ENCODE measurements at regions not wholly inside any gene's neighbourhood (a gene's known extent, or its start where the extent isn't known, plus 50 kb on each side); places are given as distances from the start of the nearest gene placed in this dataset.

- H3K4me1 Mint-ChIP-seq = no peaks in the 10 kb centered on the region
- no peak for ATAC-seq
- no peak overlapping the region for H3K27ac Mint-ChIP-seq
- H3K9me3 ChIP-seq (ENCODE audit: control insufficient read depth, low read length, poor library complexity, severe bottlenecking) = peaks cover 5% of the 10 kb centered on the region
- no peak overlapping the region for H3K4me3 Mint-ChIP-seq
- DNase-seq = no peak
- peaks cover 28% of the 10 kb centered on the region for H3K27me3 Mint-ChIP-seq
- peaks cover 4% of the 10 kb centered on the region for H3K36me3 Mint-ChIP-seq (ENCODE audit: low read depth)
Observed at GRCh38 chr10:10883737-10884136, 133.9 kb upstream of the CELF2 start.

- no peak for DNase-seq
- H3K9me3 ChIP-seq (ENCODE audit: control insufficient read depth, low read length, poor library complexity, severe bottlenecking) = peaks cover 5% of the 10 kb centered on the region
- no peak overlapping the region for H3K4me3 Mint-ChIP-seq
- peaks cover 38% of the 10 kb centered on the region for H3K27me3 Mint-ChIP-seq
- no peaks in the 10 kb centered on the region for H3K4me1 Mint-ChIP-seq
- ATAC-seq = no peak
- H3K27ac Mint-ChIP-seq = no peak overlapping the region
- H3K36me3 Mint-ChIP-seq (ENCODE audit: low read depth) = peaks cover 4% of the 10 kb centered on the region
Observed at GRCh38 chr10:10886861-10887531, 130.7 kb upstream of the CELF2 start.

- no peak overlapping the region for H3K4me3 Mint-ChIP-seq
- ATAC-seq = no peak
- DNase-seq = no peak
- H3K9me3 ChIP-seq (ENCODE audit: control insufficient read depth, low read length, poor library complexity, severe bottlenecking) = no peaks in the 10 kb centered on the region
- no peaks in the 10 kb centered on the region for H3K4me1 Mint-ChIP-seq
- peaks cover 43% of the 10 kb centered on the region for H3K27me3 Mint-ChIP-seq
- H3K27ac Mint-ChIP-seq = no peak overlapping the region
- H3K36me3 Mint-ChIP-seq (ENCODE audit: low read depth) = no peaks in the 10 kb centered on the region
Observed at GRCh38 chr10:10891124-10892082, 126.3 kb upstream of the CELF2 start.

- DNase-seq (no peak), ATAC-seq (no peak)
- no peaks in the 10 kb centered on the region for H3K36me3 Mint-ChIP-seq (ENCODE audit: low read depth)
- no peaks in the 10 kb centered on the region for H3K9me3 ChIP-seq (ENCODE audit: control insufficient read depth, low read length, poor library complexity, severe bottlenecking)
- H3K27me3 Mint-ChIP-seq = peaks cover 39% of the 10 kb centered on the region
- H3K4me1 Mint-ChIP-seq = no peaks in the 10 kb centered on the region
- H3K27ac Mint-ChIP-seq = no peak overlapping the region
- H3K4me3 Mint-ChIP-seq = no peak overlapping the region
Observed at GRCh38 chr10:10892290-10892875, 125.3 kb upstream of the CELF2 start.

GRCh38 chr10:10897400-10897799, 120.3 kb upstream of the CELF2 start:
- DNase-seq (no peak), ATAC-seq (no peak)
- H3K4me1 Mint-ChIP-seq = no peaks in the 10 kb centered on the region
- no peaks in the 10 kb centered on the region for H3K9me3 ChIP-seq (ENCODE audit: control insufficient read depth, low read length, poor library complexity, severe bottlenecking)
- H3K4me3 Mint-ChIP-seq = no peak overlapping the region
- H3K27ac Mint-ChIP-seq = no peak overlapping the region
- no peaks in the 10 kb centered on the region for H3K36me3 Mint-ChIP-seq (ENCODE audit: low read depth)
- peaks cover 8% of the 10 kb centered on the region for H3K27me3 Mint-ChIP-seq

- no peak overlapping the region for H3K4me3 Mint-ChIP-seq
- H3K27ac Mint-ChIP-seq = no peak overlapping the region
- no peaks in the 10 kb centered on the region for H3K9me3 ChIP-seq (ENCODE audit: control insufficient read depth, low read length, poor library complexity, severe bottlenecking)
- H3K4me1 Mint-ChIP-seq = no peaks in the 10 kb centered on the region
- no peaks in the 10 kb centered on the region for H3K36me3 Mint-ChIP-seq (ENCODE audit: low read depth)
- DNase-seq (no peak), ATAC-seq (no peak)
- peaks cover 15% of the 10 kb centered on the region for H3K27me3 Mint-ChIP-seq
Observed at GRCh38 chr10:10901906-10902305, 115.8 kb upstream of the CELF2 start.

- no peaks in the 10 kb centered on the region for H3K4me1 Mint-ChIP-seq
- DNase-seq (no peak), ATAC-seq (no peak)
- no peaks in the 10 kb centered on the region for H3K36me3 Mint-ChIP-seq (ENCODE audit: low read depth)
- H3K27me3 Mint-ChIP-seq = peaks cover 15% of the 10 kb centered on the region
- no peak overlapping the region for H3K4me3 Mint-ChIP-seq
- no peaks in the 10 kb centered on the region for H3K9me3 ChIP-seq (ENCODE audit: control insufficient read depth, low read length, poor library complexity, severe bottlenecking)
- H3K27ac Mint-ChIP-seq = no peak overlapping the region
Observed at GRCh38 chr10:10902951-10903350, 114.7 kb upstream of the CELF2 start.

- Mint-ChIP-seq H3K4me1 (no peaks in the 10 kb centered on the region), H3K27ac (no peak overlapping the region), H3K4me3 (no peak overlapping the region), H3K36me3 (ENCODE audit: low read depth) (no peaks in the 10 kb centered on the region), H3K27me3 (peaks cover 15% of the 10 kb centered on the region)
- DNase-seq (no peak), ATAC-seq (no peak)
- H3K9me3 ChIP-seq (ENCODE audit: control insufficient read depth, low read length, poor library complexity, severe bottlenecking) = no peaks in the 10 kb centered on the region
Observed at GRCh38 chr10:10903620-10904019, 114.1 kb upstream of the CELF2 start.

- Mint-ChIP-seq H3K27ac (no peak overlapping the region), H3K36me3 (ENCODE audit: low read depth) (peaks cover 3% of the 10 kb centered on the region), H3K4me3 (no peak overlapping the region), H3K4me1 (peaks cover 4% of the 10 kb centered on the region), H3K27me3 (peaks cover 34% of the 10 kb centered on the region)
- no peaks in the 10 kb centered on the region for H3K9me3 ChIP-seq (ENCODE audit: control insufficient read depth, low read length, poor library complexity, severe bottlenecking)
- ATAC-seq (no peak), DNase-seq (no peak)
Observed at GRCh38 chr10:10910634-10911033, 107.0 kb upstream of the CELF2 start.

GRCh38 chr10:10911035-10911434, 106.6 kb upstream of the CELF2 start:
- ATAC-seq (no peak), DNase-seq (no peak)
- no peak overlapping the region for H3K27ac Mint-ChIP-seq
- no peaks in the 10 kb centered on the region for H3K9me3 ChIP-seq (ENCODE audit: control insufficient read depth, low read length, poor library complexity, severe bottlenecking)
- H3K36me3 Mint-ChIP-seq (ENCODE audit: low read depth) = peaks cover 3% of the 10 kb centered on the region
- H3K4me1 Mint-ChIP-seq = peaks cover 4% of the 10 kb centered on the region
- H3K4me3 Mint-ChIP-seq = no peak overlapping the region
- peaks cover 34% of the 10 kb centered on the region for H3K27me3 Mint-ChIP-seq

- no peak for DNase-seq
- peaks cover 34% of the 10 kb centered on the region for H3K27me3 Mint-ChIP-seq
- ATAC-seq = no peak
- no peak overlapping the region for H3K27ac Mint-ChIP-seq
- no peaks in the 10 kb centered on the region for H3K9me3 ChIP-seq (ENCODE audit: control insufficient read depth, low read length, poor library complexity, severe bottlenecking)
- peaks cover 3% of the 10 kb centered on the region for H3K36me3 Mint-ChIP-seq (ENCODE audit: low read depth)
- H3K4me3 Mint-ChIP-seq = no peak overlapping the region
- peaks cover 4% of the 10 kb centered on the region for H3K4me1 Mint-ChIP-seq
Observed at GRCh38 chr10:10911471-10911921, 106.2 kb upstream of the CELF2 start.

GRCh38 chr10:10914144-10914543, 103.5 kb upstream of the CELF2 start:
- ATAC-seq (no peak), DNase-seq (no peak)
- peaks cover 3% of the 10 kb centered on the region for H3K36me3 Mint-ChIP-seq (ENCODE audit: low read depth)
- H3K4me3 Mint-ChIP-seq = no peak overlapping the region
- H3K27ac Mint-ChIP-seq = no peak overlapping the region
- H3K27me3 Mint-ChIP-seq = peaks cover 37% of the 10 kb centered on the region
- H3K4me1 Mint-ChIP-seq = peaks cover 4% of the 10 kb centered on the region
- no peaks in the 10 kb centered on the region for H3K9me3 ChIP-seq (ENCODE audit: control insufficient read depth, low read length, poor library complexity, severe bottlenecking)

- Mint-ChIP-seq H3K4me3 (no peak overlapping the region), H3K27me3 (peaks cover 37% of the 10 kb centered on the region), H3K27ac (no peak overlapping the region), H3K36me3 (ENCODE audit: low read depth) (no peaks in the 10 kb centered on the region), H3K4me1 (peaks cover 4% of the 10 kb centered on the region)
- H3K9me3 ChIP-seq (ENCODE audit: control insufficient read depth, low read length, poor library complexity, severe bottlenecking) = no peaks in the 10 kb centered on the region
- DNase-seq = no peak
- ATAC-seq = no peak
Observed at GRCh38 chr10:10915215-10915614, 102.5 kb upstream of the CELF2 start.
